ENCODE measurements at regions not wholly inside any gene's neighbourhood (a gene's known extent, or its start where the extent isn't known, plus 50 kb on each side); places are given as distances from the start of the nearest gene placed in this dataset.

DNA sequence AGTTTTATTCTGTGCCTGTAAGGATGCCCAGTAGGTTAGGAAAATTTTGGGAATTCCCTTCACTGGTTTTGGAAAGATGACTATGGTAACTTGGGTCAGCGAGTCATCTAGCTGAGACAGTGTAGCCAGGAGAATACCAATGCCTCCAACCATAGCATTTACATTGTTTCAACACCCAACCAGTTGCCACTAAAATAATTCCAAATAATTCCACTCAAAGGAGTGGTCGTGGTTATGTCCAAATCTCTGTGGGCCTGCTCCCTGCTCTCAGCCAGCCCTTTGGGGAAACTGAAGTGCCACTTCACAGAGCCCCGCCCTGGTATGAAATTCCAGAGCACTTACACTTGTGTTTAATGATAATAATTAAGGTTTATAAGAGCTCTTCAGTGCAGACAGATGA, 310.5 kb downstream of the PLK2 start:
- Histone ChIP-seq H3K4me1 (ENCODE audit: control insufficient read depth in 1 of 2, insufficient read depth in 2 of 2, low read depth in 1 of 2, low read length in 1 of 2) (no peaks in the 10 kb centered on the region; a peak in 1 of 4 replicates), H3K9me2 (no peaks in the 10 kb centered on the region), H3K4me2 (no peak overlapping the region), H3K27me3 (ENCODE audit: insufficient read depth) (no peaks in the 10 kb centered on the region), H3K9ac (no peak overlapping the region), H4K20me1 (ENCODE audit: insufficient read depth) (no peaks in the 10 kb centered on the region), H2AFZ (ENCODE audit: low read depth) (no peak overlapping the region), H3K4me3 (ENCODE audit: low read depth in 2 of 2, low read length in 1 of 2) (no peak overlapping the region), H3K79me2 (ENCODE audit: insufficient read depth) (no peaks in the 10 kb centered on the region), H3F3A (replicated peaks; ENCODE audit: insufficient read depth) (no peaks in the 10 kb centered on the region), H3K36me3 (replicated peaks in 1 of 2; ENCODE audit: control insufficient read depth in 1 of 2, insufficient read depth in 2 of 2, low read length in 1 of 2) (no peaks in the 10 kb centered on the region), H3K27ac (ENCODE audit: low read depth in 2 of 2, low read length in 1 of 2) (no peak overlapping the region), H3K9me3 (no peaks in the 10 kb centered on the region)
- POLR2A ChIA-PET: no interaction called here
- WGBS (ENCODE audit: low lambda C conversion rate): 55% methylated on average over 2 of the region's 3 CpGs
- CTCF ChIA-PET: interaction anchor here (0.8 kb wide), 1 partner anchor 22 kb away, joined by 3 read pairs; no protein-coding TSS in a partner anchor
- TF ChIP-seq TAF1 (IDR thresholded peaks at IDR 0.05; ENCODE audit: borderline replicate concordance, low read depth, low read length) (no peak), GABPA (IDR thresholded peaks at IDR 0.05; ENCODE audit: low read depth) (no peak), TCF12 (IDR thresholded peaks at IDR 0.05) (no peak), NFIC (IDR thresholded peaks at IDR 0.05; ENCODE audit: borderline replicate concordance) (no peak), MXI1 (IDR thresholded peaks at IDR 0.05; ENCODE audit: low read depth, low read length) (no peak), POLR2AphosphoS5 (IDR thresholded peaks at IDR 0.05; ENCODE audit: low read depth, low read length) (no peak), MEF2A (IDR thresholded peaks at IDR 0.05; ENCODE audit: borderline replicate concordance, low read depth) (no peak), YY1 (IDR thresholded peaks at IDR 0.05; ENCODE audit: low read depth) (no peak), NRF1 (IDR thresholded peaks at IDR 0.05; ENCODE audit: low read depth, low read length) (no peak), TEAD4 (IDR thresholded peaks at IDR 0.05; ENCODE audit: borderline replicate concordance, insufficient read depth) (no peak), CHD2 (IDR thresholded peaks at IDR 0.05; ENCODE audit: low read length, partially characterized antibody) (no peak), FOSL2 (IDR thresholded peaks at IDR 0.05; ENCODE audit: borderline replicate concordance, low read depth) (no peak), RXRA (IDR thresholded peaks at IDR 0.05; ENCODE audit: borderline replicate concordance, low read depth) (no peak)
- TF ChIP-seq, protein P1, sequence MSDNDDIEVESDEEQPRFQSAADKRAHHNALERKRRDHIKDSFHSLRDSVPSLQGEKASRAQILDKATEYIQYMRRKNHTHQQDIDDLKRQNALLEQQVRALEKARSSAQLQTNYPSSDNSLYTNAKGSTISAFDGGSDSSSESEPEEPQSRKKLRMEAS (IDR thresholded peaks at IDR 0.05; ENCODE audit: low read depth): no peak
- TF ChIP-seq, protein P2, sequence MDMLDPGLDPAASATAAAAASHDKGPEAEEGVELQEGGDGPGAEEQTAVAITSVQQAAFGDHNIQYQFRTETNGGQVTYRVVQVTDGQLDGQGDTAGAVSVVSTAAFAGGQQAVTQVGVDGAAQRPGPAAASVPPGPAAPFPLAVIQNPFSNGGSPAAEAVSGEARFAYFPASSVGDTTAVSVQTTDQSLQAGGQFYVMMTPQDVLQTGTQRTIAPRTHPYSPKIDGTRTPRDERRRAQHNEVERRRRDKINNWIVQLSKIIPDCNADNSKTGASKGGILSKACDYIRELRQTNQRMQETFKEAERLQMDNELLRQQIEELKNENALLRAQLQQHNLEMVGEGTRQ (IDR thresholded peaks at IDR 0.05; ENCODE audit: borderline replicate concordance, low read depth, low read length): no peak
- TF ChIP-seq, protein P3, sequence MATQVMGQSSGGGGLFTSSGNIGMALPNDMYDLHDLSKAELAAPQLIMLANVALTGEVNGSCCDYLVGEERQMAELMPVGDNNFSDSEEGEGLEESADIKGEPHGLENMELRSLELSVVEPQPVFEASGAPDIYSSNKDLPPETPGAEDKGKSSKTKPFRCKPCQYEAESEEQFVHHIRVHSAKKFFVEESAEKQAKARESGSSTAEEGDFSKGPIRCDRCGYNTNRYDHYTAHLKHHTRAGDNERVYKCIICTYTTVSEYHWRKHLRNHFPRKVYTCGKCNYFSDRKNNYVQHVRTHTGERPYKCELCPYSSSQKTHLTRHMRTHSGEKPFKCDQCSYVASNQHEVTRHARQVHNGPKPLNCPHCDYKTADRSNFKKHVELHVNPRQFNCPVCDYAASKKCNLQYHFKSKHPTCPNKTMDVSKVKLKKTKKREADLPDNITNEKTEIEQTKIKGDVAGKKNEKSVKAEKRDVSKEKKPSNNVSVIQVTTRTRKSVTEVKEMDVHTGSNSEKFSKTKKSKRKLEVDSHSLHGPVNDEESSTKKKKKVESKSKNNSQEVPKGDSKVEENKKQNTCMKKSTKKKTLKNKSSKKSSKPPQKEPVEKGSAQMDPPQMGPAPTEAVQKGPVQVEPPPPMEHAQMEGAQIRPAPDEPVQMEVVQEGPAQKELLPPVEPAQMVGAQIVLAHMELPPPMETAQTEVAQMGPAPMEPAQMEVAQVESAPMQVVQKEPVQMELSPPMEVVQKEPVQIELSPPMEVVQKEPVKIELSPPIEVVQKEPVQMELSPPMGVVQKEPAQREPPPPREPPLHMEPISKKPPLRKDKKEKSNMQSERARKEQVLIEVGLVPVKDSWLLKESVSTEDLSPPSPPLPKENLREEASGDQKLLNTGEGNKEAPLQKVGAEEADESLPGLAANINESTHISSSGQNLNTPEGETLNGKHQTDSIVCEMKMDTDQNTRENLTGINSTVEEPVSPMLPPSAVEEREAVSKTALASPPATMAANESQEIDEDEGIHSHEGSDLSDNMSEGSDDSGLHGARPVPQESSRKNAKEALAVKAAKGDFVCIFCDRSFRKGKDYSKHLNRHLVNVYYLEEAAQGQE (IDR thresholded peaks at IDR 0.05; ENCODE audit: low read depth, low read length): no peak
- TF ChIP-seq, protein P4, sequence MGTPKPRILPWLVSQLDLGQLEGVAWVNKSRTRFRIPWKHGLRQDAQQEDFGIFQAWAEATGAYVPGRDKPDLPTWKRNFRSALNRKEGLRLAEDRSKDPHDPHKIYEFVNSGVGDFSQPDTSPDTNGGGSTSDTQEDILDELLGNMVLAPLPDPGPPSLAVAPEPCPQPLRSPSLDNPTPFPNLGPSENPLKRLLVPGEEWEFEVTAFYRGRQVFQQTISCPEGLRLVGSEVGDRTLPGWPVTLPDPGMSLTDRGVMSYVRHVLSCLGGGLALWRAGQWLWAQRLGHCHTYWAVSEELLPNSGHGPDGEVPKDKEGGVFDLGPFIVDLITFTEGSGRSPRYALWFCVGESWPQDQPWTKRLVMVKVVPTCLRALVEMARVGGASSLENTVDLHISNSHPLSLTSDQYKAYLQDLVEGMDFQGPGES (IDR thresholded peaks at IDR 0.05; ENCODE audit: low read depth, low read length): no peak
- TF ChIP-seq, protein P5, sequence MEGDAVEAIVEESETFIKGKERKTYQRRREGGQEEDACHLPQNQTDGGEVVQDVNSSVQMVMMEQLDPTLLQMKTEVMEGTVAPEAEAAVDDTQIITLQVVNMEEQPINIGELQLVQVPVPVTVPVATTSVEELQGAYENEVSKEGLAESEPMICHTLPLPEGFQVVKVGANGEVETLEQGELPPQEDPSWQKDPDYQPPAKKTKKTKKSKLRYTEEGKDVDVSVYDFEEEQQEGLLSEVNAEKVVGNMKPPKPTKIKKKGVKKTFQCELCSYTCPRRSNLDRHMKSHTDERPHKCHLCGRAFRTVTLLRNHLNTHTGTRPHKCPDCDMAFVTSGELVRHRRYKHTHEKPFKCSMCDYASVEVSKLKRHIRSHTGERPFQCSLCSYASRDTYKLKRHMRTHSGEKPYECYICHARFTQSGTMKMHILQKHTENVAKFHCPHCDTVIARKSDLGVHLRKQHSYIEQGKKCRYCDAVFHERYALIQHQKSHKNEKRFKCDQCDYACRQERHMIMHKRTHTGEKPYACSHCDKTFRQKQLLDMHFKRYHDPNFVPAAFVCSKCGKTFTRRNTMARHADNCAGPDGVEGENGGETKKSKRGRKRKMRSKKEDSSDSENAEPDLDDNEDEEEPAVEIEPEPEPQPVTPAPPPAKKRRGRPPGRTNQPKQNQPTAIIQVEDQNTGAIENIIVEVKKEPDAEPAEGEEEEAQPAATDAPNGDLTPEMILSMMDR (IDR thresholded peaks at IDR 0.05): no peak
- no peak for DNase-seq
